ENCODE measurements at regions not wholly inside any gene's neighbourhood (a gene's known extent, or its start where the extent isn't known, plus 50 kb on each side); places are given as distances from the start of the nearest gene placed in this dataset.

DNA sequence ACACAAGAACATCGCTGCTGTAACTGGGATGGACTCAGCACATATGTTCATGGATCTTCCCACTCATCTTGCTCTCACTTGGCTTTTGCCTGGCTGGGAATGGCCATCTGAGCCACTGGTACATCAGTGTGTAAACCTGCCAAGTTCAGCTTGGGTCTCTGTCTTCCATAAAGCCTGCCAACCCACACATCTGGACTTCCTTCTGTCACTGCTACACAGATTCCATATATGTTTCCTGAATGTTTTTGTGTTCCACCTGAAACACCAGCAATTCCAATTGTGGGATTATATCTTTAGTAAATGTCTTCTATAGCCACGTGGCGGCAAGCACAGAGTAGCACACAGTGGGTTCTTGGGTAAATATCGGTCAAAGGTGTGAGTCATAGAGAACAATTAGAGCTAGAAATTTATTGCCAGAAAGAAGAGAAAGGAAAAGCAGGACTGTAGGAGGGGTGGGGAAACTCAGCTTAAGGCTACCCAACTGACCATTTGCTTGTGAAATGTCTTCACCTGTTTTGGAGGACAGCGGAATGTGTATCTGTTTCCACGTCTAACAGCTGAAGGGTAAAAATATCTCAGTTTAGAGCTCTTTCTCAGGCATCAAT, 125.9 kb downstream of the MFAP3L start (continued):
- TF ChIP-seq CHD7 (IDR thresholded peaks at IDR 0.05; ENCODE audit: insufficient replicate concordance, low read length) (no peak), E2F6 (IDR thresholded peaks at IDR 0.05) (no peak), ASH2L (IDR thresholded peaks at IDR 0.05; ENCODE audit: low read length) (no peak), GTF2F1 (IDR thresholded peaks at IDR 0.05; ENCODE audit: borderline replicate concordance, low read depth, low read length) (no peak), NRF1 (IDR thresholded peaks at IDR 0.05; ENCODE audit: low read depth, low read length) (no peak), SP4 (IDR thresholded peaks at IDR 0.05; ENCODE audit: low read length) (no peak), EGR1 (IDR thresholded peaks at IDR 0.05; ENCODE audit: borderline replicate concordance, low read depth, low read length) (no peak), SAP30 (IDR thresholded peaks at IDR 0.05; ENCODE audit: insufficient read depth, insufficient replicate concordance, low read length) (no peak), HDAC2 (IDR thresholded peaks at IDR 0.05; ENCODE audit: borderline replicate concordance in 1 of 2, low read depth in 2 of 2, low read length in 2 of 2) (no peak)

Measured in H1 (cell line).